Activated naive CD4-positive, alpha-beta T cell treated with anti-CD3 and anti-CD28 coated beads for 36 hours (primary cell): ENCODE measurements at regions not wholly inside any gene's neighbourhood (a gene's known extent, or its start where the extent isn't known, plus 50 kb on each side); places are given as distances from the start of the nearest gene placed in this dataset.

Source experiments
- CTCF ChIA-PET: fragments of 350-600 bp; sonication (Branson Sonifier 250); formaldehyde crosslinking; loops from one replicate; lab custom pipeline; 2021; ENCODE audit warnings: antibody characterized with exemption; lab: Charles Lee
- DNase-seq: peaks from one replicate; pipeline ENCODE4 v3.0.0-alpha.2; 2020
- H3K27ac Mint-ChIP-seq: one replicate; pipeline ENCODE4 v1.8.0; 2021; ENCODE audit warnings: mild to moderate bottlenecking, mixed read lengths
- H3K27me3 Mint-ChIP-seq: one replicate; pipeline ENCODE4 v1.8.0; 2021; ENCODE audit warnings: low read depth, mixed read lengths
- H3K36me3 Mint-ChIP-seq: one replicate; pipeline ENCODE4 v1.8.0; 2021; ENCODE audit warnings: low read depth, mixed read lengths
- H3K4me1 Mint-ChIP-seq: one replicate; pipeline ENCODE4 v1.8.0; 2021; ENCODE audit warnings: low read depth, mixed read lengths
- H3K4me3 Mint-ChIP-seq: one replicate; pipeline ENCODE4 v1.8.0; 2021; ENCODE audit warnings: mild to moderate bottlenecking, moderate library complexity, mixed read lengths
- H3K9me3 Mint-ChIP-seq: one replicate; pipeline ENCODE4 v1.8.0; 2021; ENCODE audit warnings: mixed read lengths
- intact Hi-C: fragments of 100-400 bp; cut with micrococcal nuclease; formaldehyde crosslinking; loops from one replicate; pipeline ENCODE4 v1.15.1; 2023

GRCh38 chr11:19368726-19369375, 128.1 kb upstream of the E2F8 start:
- no peak overlapping the region for H3K27ac Mint-ChIP-seq
- no peaks in the 10 kb centered on the region for H3K9me3 Mint-ChIP-seq
- intact Hi-C loops = no loop called here
- peaks cover 4% of the 10 kb centered on the region for H3K27me3 Mint-ChIP-seq
- no peak for DNase-seq
- no peaks in the 10 kb centered on the region for H3K36me3 Mint-ChIP-seq
- H3K4me3 Mint-ChIP-seq = no peak overlapping the region
- CTCF ChIA-PET = interaction anchor here (1.5 kb wide), 1 partner anchor 14 kb away, joined by 5 read pairs; no protein-coding TSS in a partner anchor
- H3K4me1 Mint-ChIP-seq = no peaks in the 10 kb centered on the region

- DNase-seq = no peak
- H3K4me3 Mint-ChIP-seq = no peak overlapping the region
- H3K4me1 Mint-ChIP-seq = no peaks in the 10 kb centered on the region
- no peaks in the 10 kb centered on the region for H3K9me3 Mint-ChIP-seq
- no peak overlapping the region for H3K27ac Mint-ChIP-seq
- H3K27me3 Mint-ChIP-seq = peaks cover 4% of the 10 kb centered on the region
- CTCF ChIA-PET = interaction anchor here (1.5 kb wide), 1 partner anchor 12 kb away, joined by 5 read pairs; no protein-coding TSS in a partner anchor
- intact Hi-C loops = no loop called here
- H3K36me3 Mint-ChIP-seq = no peaks in the 10 kb centered on the region
Measured at GRCh38 chr11:19366992-19367709, 126.4 kb upstream of the E2F8 start.

GRCh38 chr11:19365743-19366410, 125.1 kb upstream of the E2F8 start:
- Mint-ChIP-seq H3K4me1 (no peaks in the 10 kb centered on the region), H3K9me3 (no peaks in the 10 kb centered on the region), H3K4me3 (no peak overlapping the region), H3K27me3 (peaks cover 4% of the 10 kb centered on the region), H3K36me3 (no peaks in the 10 kb centered on the region), H3K27ac (no peak overlapping the region)
- CTCF ChIA-PET = no interaction called here
- intact Hi-C loops = no loop called here
- DNase-seq = no peak

- no peak for DNase-seq
- Mint-ChIP-seq H3K9me3 (no peaks in the 10 kb centered on the region), H3K4me3 (no peak overlapping the region), H3K36me3 (no peaks in the 10 kb centered on the region), H3K27ac (no peak overlapping the region), H3K27me3 (peaks cover 7% of the 10 kb centered on the region), H3K4me1 (no peaks in the 10 kb centered on the region)
- CTCF ChIA-PET = interaction anchor here (1.2 kb wide), 1 partner anchor 33 kb away, joined by 3 read pairs; no protein-coding TSS in a partner anchor
- intact Hi-C loops = no loop called here
Measured at GRCh38 chr11:19359221-19360000, 118.7 kb upstream of the E2F8 start.

GRCh38 chr11:19357943-19358342, 117.2 kb upstream of the E2F8 start:
- DNase-seq = no peak
- CTCF ChIA-PET = no interaction called here
- Mint-ChIP-seq H3K4me1 (no peaks in the 10 kb centered on the region), H3K27ac (no peak overlapping the region), H3K9me3 (no peaks in the 10 kb centered on the region), H3K4me3 (no peak overlapping the region), H3K27me3 (peaks cover 7% of the 10 kb centered on the region), H3K36me3 (no peaks in the 10 kb centered on the region)
- intact Hi-C loops = no loop called here

GRCh38 chr11:19355601-19356000, 114.9 kb upstream of the E2F8 start:
- H3K9me3 Mint-ChIP-seq = no peaks in the 10 kb centered on the region
- no peak overlapping the region for H3K27ac Mint-ChIP-seq
- CTCF ChIA-PET = interaction anchor here (2.1 kb wide), 1 partner anchor 13 kb away, joined by 5 read pairs; no protein-coding TSS in a partner anchor
- H3K27me3 Mint-ChIP-seq = peaks cover 16% of the 10 kb centered on the region
- no peaks in the 10 kb centered on the region for H3K36me3 Mint-ChIP-seq
- no peak for DNase-seq
- H3K4me1 Mint-ChIP-seq = no peaks in the 10 kb centered on the region
- intact Hi-C loops = no loop called here
- H3K4me3 Mint-ChIP-seq = no peak overlapping the region

- no peak for DNase-seq
- CTCF ChIA-PET = interaction anchor here (2.1 kb wide), 1 partner anchor 15 kb away, joined by 5 read pairs; no protein-coding TSS in a partner anchor
- Mint-ChIP-seq H3K4me1 (no peaks in the 10 kb centered on the region), H3K27me3 (peaks cover 28% of the 10 kb centered on the region), H3K9me3 (no peaks in the 10 kb centered on the region), H3K4me3 (no peak overlapping the region), H3K36me3 (no peaks in the 10 kb centered on the region), H3K27ac (no peak overlapping the region)
- intact Hi-C loops = no loop called here
Measured at GRCh38 chr11:19353287-19353850, 112.6 kb upstream of the E2F8 start.

- no peak overlapping the region for H3K27ac Mint-ChIP-seq
- no peaks in the 10 kb centered on the region for H3K9me3 Mint-ChIP-seq
- H3K4me1 Mint-ChIP-seq = no peaks in the 10 kb centered on the region
- intact Hi-C loops = no loop called here
- H3K36me3 Mint-ChIP-seq = no peaks in the 10 kb centered on the region
- no peak overlapping the region for H3K4me3 Mint-ChIP-seq
- DNase-seq = no peak
- CTCF ChIA-PET = no interaction called here
- H3K27me3 Mint-ChIP-seq = peaks cover 30% of the 10 kb centered on the region
Measured at GRCh38 chr11:19352771-19353160, 112.0 kb upstream of the E2F8 start.

- no peak for DNase-seq
- no peak overlapping the region for H3K27ac Mint-ChIP-seq
- H3K27me3 Mint-ChIP-seq = peaks cover 36% of the 10 kb centered on the region
- H3K36me3 Mint-ChIP-seq = no peaks in the 10 kb centered on the region
- H3K4me1 Mint-ChIP-seq = no peaks in the 10 kb centered on the region
- intact Hi-C loops = no loop called here
- CTCF ChIA-PET = no interaction called here
- H3K4me3 Mint-ChIP-seq = no peak overlapping the region
- no peaks in the 10 kb centered on the region for H3K9me3 Mint-ChIP-seq
Measured at GRCh38 chr11:19352072-19352770, 111.5 kb upstream of the E2F8 start.

- CTCF ChIA-PET = interaction anchor here (0.7 kb wide), 1 partner anchor 738 kb away, joined by 3 read pairs; no protein-coding TSS in a partner anchor
- Mint-ChIP-seq H3K4me3 (no peak overlapping the region), H3K27ac (no peak overlapping the region), H3K36me3 (no peaks in the 10 kb centered on the region), H3K4me1 (no peaks in the 10 kb centered on the region), H3K27me3 (peaks cover 43% of the 10 kb centered on the region), H3K9me3 (no peaks in the 10 kb centered on the region)
- intact Hi-C loops = no loop called here
- no peak for DNase-seq
Measured at GRCh38 chr11:19351426-19351825, 110.7 kb upstream of the E2F8 start.

- no peak for DNase-seq
- no peaks in the 10 kb centered on the region for H3K9me3 Mint-ChIP-seq
- no peaks in the 10 kb centered on the region for H3K36me3 Mint-ChIP-seq
- intact Hi-C loops = no loop called here
- CTCF ChIA-PET = interaction anchor here (0.5 kb wide), 1 partner anchor 205 kb away, joined by 5 read pairs; no protein-coding TSS in a partner anchor
- no peak overlapping the region for H3K27ac Mint-ChIP-seq
- H3K27me3 Mint-ChIP-seq = peaks cover 43% of the 10 kb centered on the region
- no peaks in the 10 kb centered on the region for H3K4me1 Mint-ChIP-seq
- no peak overlapping the region for H3K4me3 Mint-ChIP-seq
Measured at GRCh38 chr11:19350160-19350559, 109.4 kb upstream of the E2F8 start.
